ENCODE measurements at regions not wholly inside any gene's neighbourhood (a gene's known extent, or its start where the extent isn't known, plus 50 kb on each side); places are given as distances from the start of the nearest gene placed in this dataset.
"Not testable (repeated sequence)": the region's sequence is repeated elsewhere in the genome, so short reads cannot be mapped to it uniquely, and the experiment has no call there.

DNA sequence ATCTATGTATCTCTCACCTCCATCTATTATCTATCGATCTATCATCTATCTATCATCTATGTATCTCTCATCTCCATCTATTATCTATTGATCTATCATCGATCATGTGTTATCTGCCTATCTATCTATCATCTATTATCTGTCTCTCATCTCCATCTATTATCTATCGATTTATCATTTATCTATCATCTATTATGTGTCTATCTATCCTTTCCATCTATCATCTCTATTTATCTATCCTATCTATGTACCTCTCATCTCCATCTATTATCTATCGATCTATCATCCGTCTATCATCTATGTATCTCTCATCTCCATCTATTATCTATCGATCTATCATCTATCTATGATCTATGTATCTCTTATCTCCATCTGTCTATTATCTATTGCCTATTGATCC is 188.1 kb downstream of the ASMT start:
- no peak overlapping the region for H3K4me3 ChIP-seq (ENCODE audit: low read depth, low read length)
- TF ChIP-seq, protein P1, sequence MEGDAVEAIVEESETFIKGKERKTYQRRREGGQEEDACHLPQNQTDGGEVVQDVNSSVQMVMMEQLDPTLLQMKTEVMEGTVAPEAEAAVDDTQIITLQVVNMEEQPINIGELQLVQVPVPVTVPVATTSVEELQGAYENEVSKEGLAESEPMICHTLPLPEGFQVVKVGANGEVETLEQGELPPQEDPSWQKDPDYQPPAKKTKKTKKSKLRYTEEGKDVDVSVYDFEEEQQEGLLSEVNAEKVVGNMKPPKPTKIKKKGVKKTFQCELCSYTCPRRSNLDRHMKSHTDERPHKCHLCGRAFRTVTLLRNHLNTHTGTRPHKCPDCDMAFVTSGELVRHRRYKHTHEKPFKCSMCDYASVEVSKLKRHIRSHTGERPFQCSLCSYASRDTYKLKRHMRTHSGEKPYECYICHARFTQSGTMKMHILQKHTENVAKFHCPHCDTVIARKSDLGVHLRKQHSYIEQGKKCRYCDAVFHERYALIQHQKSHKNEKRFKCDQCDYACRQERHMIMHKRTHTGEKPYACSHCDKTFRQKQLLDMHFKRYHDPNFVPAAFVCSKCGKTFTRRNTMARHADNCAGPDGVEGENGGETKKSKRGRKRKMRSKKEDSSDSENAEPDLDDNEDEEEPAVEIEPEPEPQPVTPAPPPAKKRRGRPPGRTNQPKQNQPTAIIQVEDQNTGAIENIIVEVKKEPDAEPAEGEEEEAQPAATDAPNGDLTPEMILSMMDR (IDR thresholded peaks at IDR 0.05; ENCODE audit: insufficient read depth, low read depth, low read length): no peak
- DNase-seq (ENCODE audit: low read depth): no peak

DNA sequence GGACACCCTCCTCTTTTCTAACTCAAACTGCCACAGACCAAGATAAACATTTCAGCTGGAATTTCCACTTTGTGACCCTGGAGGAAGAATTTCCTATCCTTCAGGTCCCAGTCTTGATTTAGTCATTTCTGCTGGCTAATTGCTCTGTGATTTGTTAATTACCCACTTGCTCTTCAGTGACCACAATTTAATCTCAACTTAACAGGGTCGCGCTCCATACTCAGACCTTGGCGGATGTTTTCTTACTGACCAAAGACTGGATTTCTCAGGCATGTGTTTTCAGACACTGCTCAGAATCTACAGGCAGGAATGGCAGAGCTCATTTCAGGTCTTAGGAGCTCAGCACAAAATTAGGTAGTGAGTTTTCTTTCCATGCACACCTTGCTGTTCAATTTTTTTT is 188.9 kb downstream of the ASMT start:
- no peak for DNase-seq (ENCODE audit: low read depth)
- H3K4me3 ChIP-seq (ENCODE audit: low read depth, low read length): no peak overlapping the region
- TF ChIP-seq, protein P1 (IDR thresholded peaks at IDR 0.05; ENCODE audit: insufficient read depth, low read depth, low read length): no peak

DNA sequence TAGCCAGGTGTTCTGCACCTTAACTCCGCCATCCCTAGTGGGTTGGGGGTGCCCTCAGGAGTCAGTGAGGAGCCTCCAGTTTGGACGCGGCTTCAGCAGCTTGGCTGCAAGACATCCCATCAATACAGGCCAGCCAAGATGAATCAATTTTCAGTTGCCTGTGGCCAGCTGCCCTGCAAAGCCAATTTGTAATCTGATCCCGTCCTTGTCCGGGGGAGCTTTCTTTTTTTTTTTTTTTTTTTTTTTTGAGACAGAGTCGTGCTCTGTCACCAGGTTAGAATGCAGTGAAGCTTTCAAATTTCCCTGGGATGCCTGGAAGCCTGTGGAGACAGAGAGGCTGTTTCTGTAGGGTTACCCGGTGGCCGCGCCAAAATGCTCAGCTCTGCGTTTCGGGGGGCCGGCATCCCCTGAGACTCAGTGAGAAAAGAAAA is 192.5 kb downstream of the ASMT start:
- no peak overlapping the region for H3K4me3 ChIP-seq (ENCODE audit: low read depth, low read length)
- peak; percentile 2 for DNase-seq (ENCODE audit: low read depth)
- TF ChIP-seq, protein P1 (IDR thresholded peaks at IDR 0.05; ENCODE audit: insufficient read depth, low read depth, low read length): no peak

DNA sequence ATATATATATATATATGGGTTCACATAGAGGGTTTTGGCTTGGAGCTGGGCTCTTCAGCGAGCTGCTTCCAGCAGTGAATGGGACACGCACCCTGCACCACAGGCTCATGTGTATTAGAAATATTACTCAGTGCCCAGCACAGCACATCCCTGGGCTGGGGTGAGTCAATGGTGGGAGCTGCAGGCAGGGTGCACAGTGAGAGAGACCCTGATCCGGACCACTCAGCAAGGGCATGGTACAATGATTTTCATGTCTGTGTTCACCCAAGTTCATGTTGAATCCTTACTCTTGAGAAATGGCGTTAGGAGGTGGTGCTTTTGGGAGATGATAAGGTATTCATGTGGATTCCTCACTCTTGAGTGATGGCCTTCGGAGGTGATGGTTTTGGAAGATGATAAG is 194.7 kb downstream of the ASMT start:
- no peak for DNase-seq (ENCODE audit: low read depth)
- TF ChIP-seq, protein P1 (IDR thresholded peaks at IDR 0.05; ENCODE audit: insufficient read depth, low read depth, low read length): no peak
- H3K4me3 ChIP-seq (ENCODE audit: low read depth, low read length): no peak overlapping the region

DNA sequence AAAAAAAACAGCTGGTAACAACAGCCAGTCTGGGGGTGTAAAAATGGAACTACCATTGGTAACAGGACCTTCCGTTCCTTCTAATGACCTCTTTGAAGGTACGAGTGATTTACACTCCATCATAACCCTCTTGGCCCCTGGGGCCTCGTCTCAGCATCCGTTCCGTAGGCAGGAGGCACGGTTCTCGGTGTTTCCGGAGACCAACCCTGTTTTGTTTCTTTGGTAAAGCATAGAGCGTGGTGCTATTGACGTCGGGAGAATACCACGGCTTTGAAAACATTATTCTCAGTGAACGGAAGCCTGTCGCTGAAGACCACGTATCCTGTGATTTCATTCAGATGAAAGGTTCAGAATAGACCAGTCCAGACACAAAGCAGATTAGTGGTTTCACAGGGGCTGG is 198.9 kb downstream of the ASMT start:
- no peak for DNase-seq (ENCODE audit: low read depth)
- TF ChIP-seq, protein P1 (IDR thresholded peaks at IDR 0.05; ENCODE audit: insufficient read depth, low read depth, low read length): no peak
- H3K4me3 ChIP-seq (ENCODE audit: low read depth, low read length): no peak overlapping the region

DNA sequence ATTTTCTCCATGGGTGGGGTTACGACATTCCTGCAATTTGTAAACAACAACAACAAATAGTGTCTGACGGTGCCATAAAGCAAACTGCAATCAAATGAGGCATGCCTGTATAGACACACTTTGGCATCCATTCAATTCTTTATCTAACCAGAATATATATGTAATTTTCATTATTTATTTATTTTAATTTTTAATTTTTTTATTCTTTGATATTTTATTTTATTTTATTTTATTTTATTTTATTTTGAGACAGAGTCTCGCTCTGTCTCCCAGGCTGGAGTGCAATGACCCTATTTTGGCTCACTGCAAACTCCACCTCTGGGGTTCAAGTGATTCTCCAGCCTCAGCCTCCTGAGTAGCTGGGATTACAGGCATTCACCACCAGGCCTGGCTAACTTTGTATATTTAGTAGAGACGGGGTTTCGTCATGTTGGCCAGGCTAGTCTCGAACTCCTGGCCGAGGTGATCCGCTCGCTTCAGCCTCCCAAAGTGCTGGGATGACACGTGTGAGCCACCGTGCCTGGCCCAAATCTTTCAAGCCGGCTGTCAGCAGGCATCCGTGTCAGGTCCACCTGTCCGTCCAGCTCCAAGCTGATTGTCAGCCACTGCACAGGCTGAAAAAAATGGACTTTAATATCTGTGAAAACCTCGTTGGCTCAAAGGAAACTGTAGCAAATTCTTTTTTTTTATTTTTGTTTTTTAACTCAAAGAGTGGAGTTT is 200.8 kb downstream of the ASMT start:
- no peak for DNase-seq (ENCODE audit: low read depth)
- no peak overlapping the region for H3K4me3 ChIP-seq (ENCODE audit: low read depth, low read length)
- TF ChIP-seq, protein P1 (IDR thresholded peaks at IDR 0.05; ENCODE audit: insufficient read depth, low read depth, low read length): no peak

DNA sequence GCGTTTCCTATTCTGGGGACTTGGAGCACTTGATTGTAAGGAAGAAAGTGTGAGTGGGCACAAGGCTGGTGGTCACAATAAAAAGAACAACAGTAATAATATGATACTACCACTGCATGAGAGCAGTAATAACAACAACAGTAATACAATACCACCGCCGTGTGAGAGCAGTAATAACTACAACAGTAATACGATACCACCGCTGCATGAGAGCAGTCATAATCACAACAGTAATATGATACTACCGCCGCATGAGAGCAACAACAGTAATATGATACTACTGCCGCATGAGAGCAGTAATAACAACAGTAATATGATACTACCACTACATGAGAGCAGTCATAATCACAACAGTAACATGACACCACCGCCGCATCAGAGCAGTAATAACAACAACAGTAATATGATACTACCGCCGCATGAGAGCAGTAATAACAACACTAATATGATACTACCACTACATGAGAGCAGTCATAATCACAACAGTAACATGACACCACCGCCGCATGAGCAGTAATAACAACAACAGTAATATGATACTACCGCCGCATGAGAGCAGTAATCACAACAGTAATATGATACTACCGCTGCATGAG is 201.6 kb downstream of the ASMT start:
- not testable (repeated sequence) for DNase-seq (ENCODE audit: low read depth); H3K4me3 ChIP-seq (ENCODE audit: low read depth, low read length)
